ENCODE measurements at regions not wholly inside any gene's neighbourhood (a gene's known extent, or its start where the extent isn't known, plus 50 kb on each side); places are given as distances from the start of the nearest gene placed in this dataset.

GRCh38 chr1:182264185-182264584 lies 127.4 kb downstream of the GLUL start:
- TF ChIP-seq TAF1 (IDR thresholded peaks at IDR 0.05; ENCODE audit: low read depth, low read length) = no peak
- TF ChIP-seq POLR2A (IDR thresholded peaks at IDR 0.05; ENCODE audit: low read depth, low read length) = no peak
- TF ChIP-seq SPI1 (IDR thresholded peaks at IDR 0.05; ENCODE audit: low read depth, low read length) = no peak
- TF ChIP-seq POLR2AphosphoS5 (IDR thresholded peaks at IDR 0.05; ENCODE audit: low read depth, low read length) = no peak
- no peak for TF ChIP-seq POU2F2 (IDR thresholded peaks at IDR 0.05; ENCODE audit: low read depth, low read length)
- TF ChIP-seq PAX5 (IDR thresholded peaks at IDR 0.05; ENCODE audit: insufficient read depth, low read length, severe bottlenecking) = no peak
